DND-41 (cell line): ENCODE measurements at regions not wholly inside any gene's neighbourhood (a gene's known extent, or its start where the extent isn't known, plus 50 kb on each side); places are given as distances from the start of the nearest gene placed in this dataset.

Experiments
- CTCF ChIP-seq: IDR thresholded peaks from 2 replicates; pipeline ENCODE4 v1.5.1; 2012; ENCODE audit warnings: borderline replicate concordance, low read length, moderate library complexity, mild to moderate bottlenecking; ENCODE audit not compliant: poor library complexity, severe bottlenecking; ENCODE audit errors: extremely low read depth
- EZH2 ChIP-seq: IDR thresholded peaks from 3 replicates; pipeline ENCODE4 v1.6.1; 2012; ENCODE audit warnings: borderline replicate concordance, low read depth, mild to moderate bottlenecking, moderate library complexity, low read length, inconsistent platforms; ENCODE audit not compliant: severe bottlenecking

- no peak for TF ChIP-seq CTCF
- no peak for TF ChIP-seq EZH2
These were observed 75.2 kb upstream of the SPTLC1 start for GRCh38 chr9:92190536-92190790.
